Astrocyte (in vitro differentiated cells and primary cell): ENCODE measurements at regions not wholly inside any gene's neighbourhood (a gene's known extent, or its start where the extent isn't known, plus 50 kb on each side); places are given as distances from the start of the nearest gene placed in this dataset.

Experiments
- DNase-seq: peaks from one replicate; pipeline ENCODE4 v3.0.0-alpha.2; 2010; ENCODE audit warnings: low read depth
- FAIRE-seq: peaks from 2 replicates; lab custom pipeline; 2011; peaks lifted over from hg19 to GRCh38; lab: Jason Lieb, UNC
- H2AFZ ChIP-seq: 2 replicates; pipeline ENCODE4 v1.6.0; 2012; ENCODE audit warnings: low read depth, low read length, inconsistent platforms
- H3K27ac ChIP-seq: 2 replicates; pipeline ENCODE4 v1.5.1; 2011; ENCODE audit warnings: low read depth, low read length, inconsistent platforms
- H3K27me3 ChIP-seq: 2 replicates; pipeline ENCODE4 v1.6.0; 2011; ENCODE audit warnings: low read length, inconsistent platforms; ENCODE audit not compliant: insufficient read depth
- H3K36me3 ChIP-seq: 2 replicates; pipeline ENCODE4 v1.5.1; 2011; ENCODE audit warnings: low read length, inconsistent platforms; ENCODE audit not compliant: insufficient read depth
- H3K4me1 ChIP-seq: 2 replicates; pipeline ENCODE4 v1.5.1; 2011; ENCODE audit warnings: low read length, inconsistent platforms; ENCODE audit not compliant: insufficient read depth
- H3K4me2 ChIP-seq: 2 replicates; pipeline ENCODE4 v1.6.0; 2012; ENCODE audit warnings: low read length, inconsistent platforms
- H3K4me3 ChIP-seq: 2 replicates; pipeline ENCODE4 v1.5.1; 2011; ENCODE audit warnings: low read depth, mild to moderate bottlenecking, low read length, inconsistent platforms; ENCODE audit not compliant: insufficient read depth
- H3K79me2 ChIP-seq: 2 replicates; pipeline ENCODE4 v1.6.0; 2012; ENCODE audit warnings: mild to moderate bottlenecking, low read length, inconsistent platforms; ENCODE audit not compliant: insufficient read depth
- H3K9ac ChIP-seq: 2 replicates; pipeline ENCODE4 v1.6.0; 2012; ENCODE audit warnings: mild to moderate bottlenecking, low read length, inconsistent platforms
- H3K9me3 ChIP-seq: 2 replicates; pipeline ENCODE4 v1.5.1; 2012; ENCODE audit warnings: low read depth, mild to moderate bottlenecking, low read length, inconsistent platforms; ENCODE audit not compliant: insufficient read depth
- H4K20me1 ChIP-seq: 2 replicates; pipeline ENCODE4 v1.6.0; 2012; ENCODE audit warnings: low read length, inconsistent platforms; ENCODE audit not compliant: insufficient read depth
- H3K27ac Mint-ChIP-seq: one replicate; pipeline ENCODE4 v1.8.0; 2021; ENCODE audit warnings: mild to moderate bottlenecking, mixed read lengths; ENCODE audit not compliant: unreplicated experiment
- H3K27me3 Mint-ChIP-seq: one replicate; pipeline ENCODE4 v1.8.0; 2021; ENCODE audit warnings: low read depth, mixed read lengths; ENCODE audit not compliant: unreplicated experiment
- H3K36me3 Mint-ChIP-seq: one replicate; pipeline ENCODE4 v1.8.0; 2021; ENCODE audit warnings: low read depth, mixed read lengths; ENCODE audit not compliant: unreplicated experiment
- H3K4me1 Mint-ChIP-seq: one replicate; pipeline ENCODE4 v1.8.0; 2021; ENCODE audit warnings: low read depth, mixed read lengths; ENCODE audit not compliant: unreplicated experiment
- H3K4me3 Mint-ChIP-seq: one replicate; pipeline ENCODE4 v1.8.0; 2021; ENCODE audit warnings: mild to moderate bottlenecking, moderate library complexity, mixed read lengths; ENCODE audit not compliant: unreplicated experiment
- H3K9me3 Mint-ChIP-seq: one replicate; pipeline ENCODE4 v1.8.0; 2021; ENCODE audit warnings: mild to moderate bottlenecking, mixed read lengths; ENCODE audit not compliant: unreplicated experiment
- CTCF ChIP-seq: IDR thresholded peaks from 2 replicates; pipeline ENCODE4 v1.5.1; 2011; ENCODE audit warnings: low read depth, mild to moderate bottlenecking, inconsistent platforms, low read length, moderate library complexity; ENCODE audit not compliant: insufficient read depth
- EZH2 ChIP-seq: IDR thresholded peaks from 2 replicates; pipeline ENCODE4 v1.6.1; 2012; ENCODE audit warnings: mild to moderate bottlenecking, low read length, inconsistent platforms; ENCODE audit not compliant: insufficient read depth

DNA sequence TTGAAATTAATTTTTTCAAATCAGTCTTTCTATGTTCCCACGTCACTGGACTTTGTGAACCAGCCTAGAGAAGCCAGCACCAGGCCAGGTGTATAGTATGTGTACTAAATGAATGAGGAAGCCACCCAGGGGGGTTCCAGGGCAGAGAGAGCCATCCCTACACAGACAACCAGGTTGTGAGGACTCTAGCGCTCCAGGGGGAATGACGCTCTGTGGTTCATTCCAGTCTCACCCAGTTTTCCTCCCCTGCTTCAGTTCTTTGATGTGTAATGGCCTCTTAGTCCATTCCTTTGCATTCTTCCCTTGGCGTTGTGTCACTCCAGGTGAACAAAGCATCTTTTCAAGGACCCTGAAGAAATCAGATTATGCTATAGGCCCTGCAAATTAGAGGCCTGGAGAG lies 330.6 kb downstream of the NSG2 start:
- Histone ChIP-seq H3K27me3 (peaks cover 3% of the 10 kb centered on the region), H3K9ac (no peak overlapping the region), H3K36me3 (no peaks in the 10 kb centered on the region), H4K20me1 (no peaks in the 10 kb centered on the region), H2AFZ (no peak overlapping the region), H3K4me2 (no peak overlapping the region), H3K27ac (no peak overlapping the region), H3K4me1 (peaks cover 14% of the 10 kb centered on the region), H3K79me2 (no peaks in the 10 kb centered on the region), H3K9me3 (peaks cover 5% of the 10 kb centered on the region), H3K4me3 (no peak overlapping the region)
- TF ChIP-seq CTCF (no peak), EZH2 (no peak)
- no peak for FAIRE-seq
- no peaks in the 10 kb centered on the region for H3K36me3 Mint-ChIP-seq
- DNase-seq, result no peak
- peaks cover 23% of the 10 kb centered on the region for H3K4me1 Mint-ChIP-seq
- peak overlapping the region; percentile 35 for H3K27ac Mint-ChIP-seq
- no peak overlapping the region for H3K4me3 Mint-ChIP-seq
- no peaks in the 10 kb centered on the region for H3K27me3 Mint-ChIP-seq
- H3K9me3 Mint-ChIP-seq, result peaks cover under 1% of the 10 kb centered on the region

GRCh38 chr5:174376726-174377373 lies 331.3 kb downstream of the NSG2 start:
- Histone ChIP-seq H3K9me3 (peaks cover 5% of the 10 kb centered on the region), H3K9ac (no peak overlapping the region), H2AFZ (no peak overlapping the region), H3K27me3 (peaks cover 3% of the 10 kb centered on the region), H3K4me2 (no peak overlapping the region), H3K4me3 (no peak overlapping the region), H3K4me1 (peaks cover 6% of the 10 kb centered on the region), H4K20me1 (no peaks in the 10 kb centered on the region), H3K27ac (no peak overlapping the region), H3K36me3 (no peaks in the 10 kb centered on the region), H3K79me2 (no peaks in the 10 kb centered on the region)
- Mint-ChIP-seq H3K4me3 (no peak overlapping the region), H3K36me3 (no peaks in the 10 kb centered on the region), H3K27me3 (no peaks in the 10 kb centered on the region), H3K27ac (no peak overlapping the region), H3K4me1 (peaks cover 18% of the 10 kb centered on the region), H3K9me3 (peaks cover 4% of the 10 kb centered on the region)
- TF ChIP-seq CTCF, result no peak
- TF ChIP-seq EZH2, result no peak
- FAIRE-seq (no peak), DNase-seq (no peak)

DNA sequence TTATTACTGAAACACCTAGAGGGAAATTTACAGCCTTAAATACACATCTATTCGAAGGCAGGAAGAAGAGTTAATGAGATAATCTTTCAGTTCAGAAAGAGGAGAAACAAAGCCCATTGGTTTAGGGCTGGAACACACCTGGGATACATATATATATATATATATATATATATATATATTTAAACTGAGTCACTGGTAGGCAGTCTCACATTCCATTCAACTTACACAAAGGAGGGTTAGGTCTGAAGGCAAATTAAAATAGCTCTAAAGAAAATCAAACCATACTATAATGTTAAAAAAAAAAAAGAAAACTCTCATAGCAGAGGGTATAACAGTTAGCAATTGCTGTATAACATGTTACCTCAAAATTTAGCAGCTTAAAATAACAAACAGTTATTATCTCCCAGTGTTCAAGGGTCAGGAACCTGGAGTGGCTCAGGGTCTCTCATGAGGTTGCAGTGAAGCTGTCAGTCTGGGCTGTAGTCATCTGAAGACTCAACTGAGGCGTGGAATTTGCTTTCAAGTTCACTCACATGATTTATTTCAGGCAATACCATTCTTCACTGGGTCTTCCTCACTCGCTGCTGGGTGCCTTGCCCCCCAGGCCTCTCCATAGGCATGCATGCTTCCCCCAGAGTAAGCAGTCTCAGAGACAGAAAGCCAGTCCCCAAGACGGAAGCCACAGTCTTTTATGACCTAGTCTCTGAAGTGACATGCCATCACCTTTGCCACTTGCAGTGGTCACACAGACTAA lies 332.8 kb downstream of the NSG2 start:
- H3K4me1 Mint-ChIP-seq, result peaks cover 6% of the 10 kb centered on the region
- H3K9me3 Mint-ChIP-seq, result peaks cover 7% of the 10 kb centered on the region
- Histone ChIP-seq H3K4me2 (no peak overlapping the region), H3K4me3 (no peak overlapping the region), H3K9me3 (peaks cover 5% of the 10 kb centered on the region), H4K20me1 (no peaks in the 10 kb centered on the region), H3K4me1 (peaks cover 9% of the 10 kb centered on the region), H3K9ac (no peak overlapping the region), H2AFZ (no peak overlapping the region), H3K27ac (no peak overlapping the region), H3K36me3 (no peaks in the 10 kb centered on the region), H3K27me3 (peaks cover 3% of the 10 kb centered on the region), H3K79me2 (no peaks in the 10 kb centered on the region)
- H3K4me3 Mint-ChIP-seq, result no peak overlapping the region
- H3K27ac Mint-ChIP-seq, result no peak overlapping the region
- TF ChIP-seq CTCF (no peak), EZH2 (no peak)
- FAIRE-seq (no peak), DNase-seq (no peak)
- no peaks in the 10 kb centered on the region for H3K27me3 Mint-ChIP-seq
- H3K36me3 Mint-ChIP-seq, result no peaks in the 10 kb centered on the region
